ENCODE measurements at regions not wholly inside any gene's neighbourhood (a gene's known extent, or its start where the extent isn't known, plus 50 kb on each side); places are given as distances from the start of the nearest gene placed in this dataset.

DNA sequence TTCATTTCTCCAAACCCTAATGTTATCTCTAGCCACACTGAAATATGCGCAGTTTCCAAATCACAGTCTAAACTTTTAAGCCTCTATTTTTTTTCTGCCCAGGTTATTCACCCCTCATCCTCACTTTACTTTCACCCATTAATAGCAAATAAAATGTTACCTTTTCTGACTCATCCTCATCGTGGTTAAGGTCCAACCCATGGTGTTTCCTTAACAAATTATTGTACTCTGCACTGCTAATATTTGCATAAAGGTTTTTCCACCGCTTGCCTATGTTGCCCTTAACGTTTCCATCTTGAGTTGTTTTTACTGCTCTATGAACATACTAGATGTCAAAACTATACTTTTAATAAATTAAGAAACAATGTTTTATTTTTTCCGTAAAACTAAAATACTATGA lies 780.9 kb upstream of the KLHL1 start:
- no peaks in the 10 kb centered on the region for H3K36me3 ChIP-seq (ENCODE audit: control insufficient read depth in 2 of 3, insufficient read depth in 3 of 3, low read length in 3 of 3)
- ChIA-PET POLR2A (no interaction called here), CTCF (no interaction called here)
- H3K27ac Mint-ChIP-seq: no peak overlapping the region
- no peaks in the 10 kb centered on the region for H3K4me1 ChIP-seq (ENCODE audit: control insufficient read depth in 2 of 2, insufficient read depth in 2 of 2, low read length in 2 of 2)
- H3K27me3 Mint-ChIP-seq: no peaks in the 10 kb centered on the region
- H3K4me1 Mint-ChIP-seq: no peaks in the 10 kb centered on the region
- no peaks in the 10 kb centered on the region for H3K27me3 ChIP-seq (ENCODE audit: control insufficient read depth in 2 of 2, insufficient read depth in 2 of 2, low read length in 2 of 2)
- peaks cover 0 to 14% (median 4%) of the 10 kb centered on the region in 11 donors for H3K9me3 Mint-ChIP-seq
- no peak overlapping the region for H3K4me3 Mint-ChIP-seq
- H3K4me3 ChIP-seq (ENCODE audit: low read length): no peak overlapping the region
- no peaks in the 10 kb centered on the region for H3K9me3 ChIP-seq (ENCODE audit: control insufficient read depth in 2 of 3, low read length in 3 of 3)
- DNase-seq (no peak), ATAC-seq (no peak)
- no peak overlapping the region for H3K27ac ChIP-seq (ENCODE audit: low read depth, low read length)
- H3K36me3 Mint-ChIP-seq: no peaks in the 10 kb centered on the region
- intact Hi-C loops (cut with micrococcal nuclease): no loop called here

DNA sequence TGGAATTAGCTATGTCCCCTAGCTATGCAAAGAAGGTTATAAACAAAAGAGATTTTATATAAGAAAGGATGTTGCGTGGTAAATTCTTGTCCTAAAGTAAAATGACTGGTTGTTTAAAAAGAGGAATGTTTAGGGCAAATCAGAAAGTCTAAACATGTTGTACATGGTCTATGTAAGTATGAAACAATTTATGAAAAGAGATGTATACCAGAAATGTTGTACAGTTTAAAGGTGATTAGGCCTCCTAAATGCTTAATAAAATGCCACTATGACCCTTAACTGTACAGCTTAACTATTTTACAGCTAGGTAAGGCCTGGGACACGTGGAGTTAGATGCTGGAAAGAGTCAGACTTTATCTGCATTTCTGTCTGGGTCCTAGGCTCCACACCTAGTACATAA lies 775.9 kb upstream of the KLHL1 start:
- POLR2A ChIA-PET: no interaction called here
- intact Hi-C loops (cut with micrococcal nuclease): no loop called here

DNA sequence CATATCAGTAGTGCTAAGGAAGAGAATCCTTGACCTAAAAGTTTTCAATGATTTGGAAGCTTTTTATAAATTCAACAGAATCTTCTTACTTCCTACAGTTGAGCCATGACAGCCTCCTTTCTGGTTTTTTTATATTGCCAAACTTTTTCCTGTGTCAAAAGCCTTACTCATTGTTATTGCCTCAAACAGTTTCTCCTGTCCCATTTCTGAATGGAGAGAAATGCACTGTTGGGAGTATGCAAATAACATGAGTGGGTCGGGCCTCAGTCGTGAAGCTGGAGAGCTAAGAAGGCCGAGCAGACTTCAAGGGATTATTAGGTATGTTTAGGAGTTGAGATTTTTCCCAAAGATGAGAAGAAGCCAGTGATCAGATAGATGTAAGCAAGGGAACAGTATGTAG lies 766.4 kb upstream of the KLHL1 start:
- no peak for ATAC-seq
- Mint-ChIP-seq H3K4me3 (no peak overlapping the region), H3K36me3 (no peaks in the 10 kb centered on the region), H3K9me3 (peaks cover 0 to 6% (median 0%) of the 10 kb centered on the region in 11 donors), H3K27me3 (no peaks in the 10 kb centered on the region), H3K4me1 (no peaks in the 10 kb centered on the region), H3K27ac (no peak overlapping the region)
- H3K27me3 ChIP-seq (ENCODE audit: control insufficient read depth in 2 of 2, insufficient read depth in 2 of 2, low read length in 2 of 2): no peaks in the 10 kb centered on the region
- H3K4me3 ChIP-seq (ENCODE audit: low read length): no peak overlapping the region
- no peak for DNase-seq
- no peaks in the 10 kb centered on the region for H3K9me3 ChIP-seq (ENCODE audit: control insufficient read depth in 2 of 3, low read length in 3 of 3)
- H3K4me1 ChIP-seq (ENCODE audit: control insufficient read depth in 2 of 2, insufficient read depth in 2 of 2, low read length in 2 of 2): no peaks in the 10 kb centered on the region
- ChIA-PET POLR2A (no interaction called here), CTCF (no interaction called here)
- H3K36me3 ChIP-seq (ENCODE audit: control insufficient read depth in 2 of 3, insufficient read depth in 3 of 3, low read length in 3 of 3): no peaks in the 10 kb centered on the region
- intact Hi-C loops (cut with micrococcal nuclease): no loop called here
- H3K27ac ChIP-seq (ENCODE audit: low read depth, low read length): no peak overlapping the region

More for the DNA sequence above, 775.9 kb upstream of the KLHL1 start:
- Histone ChIP-seq H3K9me3 (ENCODE audit: control insufficient read depth in 2 of 3, low read length in 3 of 3) (no peaks in the 10 kb centered on the region), H3K36me3 (ENCODE audit: control insufficient read depth in 2 of 3, insufficient read depth in 3 of 3, low read length in 3 of 3) (no peaks in the 10 kb centered on the region), H3K27ac (ENCODE audit: low read depth, low read length) (no peak overlapping the region), H3K4me1 (ENCODE audit: control insufficient read depth in 2 of 2, insufficient read depth in 2 of 2, low read length in 2 of 2) (no peaks in the 10 kb centered on the region), H3K4me3 (ENCODE audit: low read length) (no peak overlapping the region), H3K27me3 (ENCODE audit: control insufficient read depth in 2 of 2, insufficient read depth in 2 of 2, low read length in 2 of 2) (no peaks in the 10 kb centered on the region)
- H3K27me3 Mint-ChIP-seq: no peaks in the 10 kb centered on the region
- ATAC-seq (no peak), DNase-seq (no peak)
- H3K27ac Mint-ChIP-seq: no peak overlapping the region
- no peaks in the 10 kb centered on the region for H3K4me1 Mint-ChIP-seq
- H3K36me3 Mint-ChIP-seq: no peaks in the 10 kb centered on the region
- CTCF ChIA-PET: no interaction called here
- peaks cover 0 to 10% (median 4%) of the 10 kb centered on the region in 11 donors for H3K9me3 Mint-ChIP-seq
- H3K4me3 Mint-ChIP-seq: no peak overlapping the region

DNA sequence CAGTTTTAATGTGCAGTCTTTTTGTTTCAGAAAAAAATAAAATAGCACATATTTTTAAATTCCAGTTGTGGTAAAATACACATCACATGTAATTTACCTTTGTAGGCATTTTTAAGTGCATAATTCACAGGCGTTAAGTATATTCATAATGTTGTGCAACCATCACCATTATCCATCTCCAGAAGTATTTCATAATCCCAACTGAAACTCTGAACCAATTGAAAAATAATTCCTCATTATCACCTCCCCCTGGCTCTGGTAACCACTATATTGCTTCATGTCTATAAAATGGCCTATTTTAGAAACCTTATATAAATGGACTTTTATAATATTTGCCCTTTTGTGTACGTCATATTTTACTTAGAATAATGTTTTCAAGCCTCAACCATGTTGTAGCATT lies 756.5 kb upstream of the KLHL1 start:
- H3K9me3 ChIP-seq (ENCODE audit: control insufficient read depth in 2 of 3, low read length in 3 of 3): no peaks in the 10 kb centered on the region
- POLR2A ChIA-PET: no interaction called here
- no peaks in the 10 kb centered on the region for H3K27me3 ChIP-seq (ENCODE audit: control insufficient read depth in 2 of 2, insufficient read depth in 2 of 2, low read length in 2 of 2)
- no peaks in the 10 kb centered on the region for H3K4me1 ChIP-seq (ENCODE audit: control insufficient read depth in 2 of 2, insufficient read depth in 2 of 2, low read length in 2 of 2)
- Mint-ChIP-seq H3K27ac (no peak overlapping the region), H3K4me3 (no peak overlapping the region), H3K4me1 (no peaks in the 10 kb centered on the region), H3K36me3 (peaks cover 0 to 3% (median 0%) of the 10 kb centered on the region in 5 donors), H3K27me3 (no peaks in the 10 kb centered on the region), H3K9me3 (peaks cover 0 to 11% (median 4%) of the 10 kb centered on the region in 11 donors)
- ATAC-seq (no peak), DNase-seq (no peak)
- no peak overlapping the region for H3K27ac ChIP-seq (ENCODE audit: low read depth, low read length)
- intact Hi-C loops (cut with micrococcal nuclease): no loop called here
- CTCF ChIA-PET: no interaction called here
- H3K36me3 ChIP-seq (ENCODE audit: control insufficient read depth in 2 of 3, insufficient read depth in 3 of 3, low read length in 3 of 3): no peaks in the 10 kb centered on the region
- no peak overlapping the region for H3K4me3 ChIP-seq (ENCODE audit: low read length)

GRCh38 chr13:70856711-70857110 lies 748.5 kb upstream of the KLHL1 start:
- Histone ChIP-seq H3K4me1 (ENCODE audit: control insufficient read depth in 2 of 2, insufficient read depth in 2 of 2, low read length in 2 of 2) (no peaks in the 10 kb centered on the region), H3K27ac (ENCODE audit: low read depth, low read length) (no peak overlapping the region), H3K9me3 (ENCODE audit: control insufficient read depth in 2 of 3, low read length in 3 of 3) (no peaks in the 10 kb centered on the region), H3K36me3 (ENCODE audit: control insufficient read depth in 2 of 3, insufficient read depth in 3 of 3, low read length in 3 of 3) (no peaks in the 10 kb centered on the region), H3K27me3 (ENCODE audit: control insufficient read depth in 2 of 2, insufficient read depth in 2 of 2, low read length in 2 of 2) (no peaks in the 10 kb centered on the region), H3K4me3 (ENCODE audit: low read length) (no peak overlapping the region)
- intact Hi-C loops (cut with micrococcal nuclease): no loop called here
- Mint-ChIP-seq H3K36me3 (peaks cover 0 to 3% (median 0%) of the 10 kb centered on the region in 5 donors), H3K4me1 (no peaks in the 10 kb centered on the region), H3K27ac (no peak overlapping the region), H3K9me3 (peaks cover 0 to 15% (median 4%) of the 10 kb centered on the region in 11 donors), H3K4me3 (no peak overlapping the region), H3K27me3 (no peaks in the 10 kb centered on the region)
- POLR2A ChIA-PET: no interaction called here
- CTCF ChIA-PET: no interaction called here
- ATAC-seq: no peak
- no peak for DNase-seq

GRCh38 chr13:70856025-70856424 lies 747.8 kb upstream of the KLHL1 start:
- H3K4me3 ChIP-seq (ENCODE audit: low read length): no peak overlapping the region
- ATAC-seq: no peak
- Mint-ChIP-seq H3K27me3 (no peaks in the 10 kb centered on the region), H3K36me3 (peaks cover 0 to 2% (median 0%) of the 10 kb centered on the region in 5 donors), H3K9me3 (peaks cover 0 to 10% (median 3%) of the 10 kb centered on the region in 11 donors), H3K4me1 (no peaks in the 10 kb centered on the region), H3K27ac (no peak overlapping the region), H3K4me3 (no peak overlapping the region)
- intact Hi-C loops (cut with micrococcal nuclease): no loop called here
- H3K36me3 ChIP-seq (ENCODE audit: control insufficient read depth in 2 of 3, insufficient read depth in 3 of 3, low read length in 3 of 3): no peaks in the 10 kb centered on the region
- ChIA-PET POLR2A (no interaction called here), CTCF (no interaction called here)
- H3K27ac ChIP-seq (ENCODE audit: low read depth, low read length): no peak overlapping the region
- H3K9me3 ChIP-seq (ENCODE audit: control insufficient read depth in 2 of 3, low read length in 3 of 3): no peaks in the 10 kb centered on the region
- no peaks in the 10 kb centered on the region for H3K27me3 ChIP-seq (ENCODE audit: control insufficient read depth in 2 of 2, insufficient read depth in 2 of 2, low read length in 2 of 2)
- no peak for DNase-seq
- no peaks in the 10 kb centered on the region for H3K4me1 ChIP-seq (ENCODE audit: control insufficient read depth in 2 of 2, insufficient read depth in 2 of 2, low read length in 2 of 2)

DNA sequence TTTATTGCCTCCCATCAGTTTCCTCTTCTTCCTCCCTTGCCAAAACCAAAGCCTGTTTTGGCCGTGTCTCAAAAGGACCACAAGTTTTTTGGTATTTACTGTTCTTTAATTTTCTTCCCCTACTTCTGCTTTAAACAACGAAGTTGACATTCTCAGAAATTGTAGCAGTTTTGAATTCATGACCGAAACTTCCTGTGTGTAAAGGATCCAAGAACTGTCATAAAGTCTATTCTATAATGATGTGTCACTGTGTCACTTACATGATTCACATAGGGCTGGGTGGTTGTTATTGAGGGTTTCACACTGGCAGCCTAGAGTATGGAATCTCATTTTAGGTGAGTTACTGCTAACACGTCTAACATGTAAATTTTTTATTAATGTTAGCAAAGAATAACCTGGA lies 741.0 kb upstream of the KLHL1 start:
- Histone ChIP-seq H3K4me3 (ENCODE audit: low read length) (no peak overlapping the region), H3K27me3 (ENCODE audit: control insufficient read depth in 2 of 2, insufficient read depth in 2 of 2, low read length in 2 of 2) (no peaks in the 10 kb centered on the region), H3K36me3 (ENCODE audit: control insufficient read depth in 2 of 3, insufficient read depth in 3 of 3, low read length in 3 of 3) (no peaks in the 10 kb centered on the region), H3K4me1 (ENCODE audit: control insufficient read depth in 2 of 2, insufficient read depth in 2 of 2, low read length in 2 of 2) (no peaks in the 10 kb centered on the region), H3K27ac (ENCODE audit: low read depth, low read length) (no peak overlapping the region), H3K9me3 (ENCODE audit: control insufficient read depth in 2 of 3, low read length in 3 of 3) (no peaks in the 10 kb centered on the region)
- intact Hi-C loops (cut with micrococcal nuclease): no loop called here
- ATAC-seq (no peak), DNase-seq (no peak)
- no peaks in the 10 kb centered on the region for H3K36me3 Mint-ChIP-seq
- no peak overlapping the region for H3K27ac Mint-ChIP-seq
- CTCF ChIA-PET: no interaction called here
- no peaks in the 10 kb centered on the region for H3K27me3 Mint-ChIP-seq
- peaks cover 0 to 14% (median 1%) of the 10 kb centered on the region in 11 donors for H3K9me3 Mint-ChIP-seq
- H3K4me3 Mint-ChIP-seq: no peak overlapping the region
- no peaks in the 10 kb centered on the region for H3K4me1 Mint-ChIP-seq
- POLR2A ChIA-PET: no interaction called here

Measured in naive thymus-derived CD4-positive, alpha-beta T cell (primary cell).